DND-41 (cell line): ENCODE measurements at regions not wholly inside any gene's neighbourhood (a gene's known extent, or its start where the extent isn't known, plus 50 kb on each side); places are given as distances from the start of the nearest gene placed in this dataset.

Source experiments
- ATAC-seq: fragments of 200-7000 bp; cut with Tn5 transposase; 3 replicates; pipeline ENCODE4 v1.9.1; 2021; ENCODE audit warnings: low read depth; ENCODE audit not compliant: insufficient read depth
- DNase-seq: peaks from one replicate; pipeline ENCODE4 v3.0.0-alpha.2; 2020
- H2AFZ ChIP-seq: 2 replicates; pipeline ENCODE4 v1.6.0; 2012; ENCODE audit warnings: low read depth, low read length
- H3K27ac ChIP-seq: 2 replicates; pipeline ENCODE4 v1.5.1; 2012; ENCODE audit warnings: low read length, inconsistent platforms
- H3K27me3 ChIP-seq: fragments of 200-600 bp; sonication (generic); 2 replicates; pipeline ENCODE4 v1.6.0; 2012; ENCODE audit warnings: low read length, mild to moderate bottlenecking, inconsistent platforms; ENCODE audit not compliant: insufficient read depth, poor library complexity
- H3K36me3 ChIP-seq: 2 replicates; pipeline ENCODE4 v1.5.1; 2012; ENCODE audit warnings: low read length, inconsistent platforms; ENCODE audit not compliant: insufficient read depth
- H3K4me1 ChIP-seq: 2 replicates; pipeline ENCODE4 v1.5.1; 2012; ENCODE audit warnings: mild to moderate bottlenecking, low read length; ENCODE audit not compliant: insufficient read depth
- H3K4me2 ChIP-seq: 2 replicates; pipeline ENCODE4 v1.6.0; 2012; ENCODE audit warnings: mild to moderate bottlenecking, moderate library complexity, low read length, inconsistent platforms; ENCODE audit not compliant: insufficient read depth
- H3K4me3 ChIP-seq, 2 experiments: fragments of 200-600 bp in 1 of 2; shearing (Covaris generic) in 1 of 2; 2 replicates each; pipeline ENCODE4 v1.5.1; 2012 to 2016; ENCODE audit warnings: inconsistent platforms in 2 of 2, low read length in 2 of 2, mild to moderate bottlenecking in 2 of 2, low read depth in 1 of 2, moderate library complexity in 1 of 2
- H3K79me2 ChIP-seq: 2 replicates; pipeline ENCODE4 v1.6.0; 2012; ENCODE audit warnings: low read length, inconsistent platforms; ENCODE audit not compliant: insufficient read depth
- H3K9ac ChIP-seq: 2 replicates; pipeline ENCODE4 v1.6.0; 2012; ENCODE audit warnings: low read depth, mild to moderate bottlenecking, inconsistent platforms, low read length, moderate library complexity
- H3K9me3 ChIP-seq: 2 replicates; pipeline ENCODE4 v1.5.1; 2012; ENCODE audit warnings: low read length, moderate library complexity, mild to moderate bottlenecking, inconsistent platforms; ENCODE audit not compliant: insufficient read depth, severe bottlenecking
- H4K20me1 ChIP-seq: 2 replicates; pipeline ENCODE4 v1.6.0; 2012; ENCODE audit warnings: low read length; ENCODE audit not compliant: insufficient read depth
- EZH2 ChIP-seq: IDR thresholded peaks from 3 replicates; pipeline ENCODE4 v1.6.1; 2012; ENCODE audit warnings: borderline replicate concordance, low read depth, mild to moderate bottlenecking, moderate library complexity, low read length, inconsistent platforms; ENCODE audit not compliant: severe bottlenecking
- TF ChIP-seq, protein P1 (sequence below): IDR thresholded peaks from 2 replicates; pipeline ENCODE4 v1.5.1; 2012; ENCODE audit warnings: borderline replicate concordance, low read length, moderate library complexity, mild to moderate bottlenecking; ENCODE audit not compliant: poor library complexity, severe bottlenecking; ENCODE audit errors: extremely low read depth

DNA sequence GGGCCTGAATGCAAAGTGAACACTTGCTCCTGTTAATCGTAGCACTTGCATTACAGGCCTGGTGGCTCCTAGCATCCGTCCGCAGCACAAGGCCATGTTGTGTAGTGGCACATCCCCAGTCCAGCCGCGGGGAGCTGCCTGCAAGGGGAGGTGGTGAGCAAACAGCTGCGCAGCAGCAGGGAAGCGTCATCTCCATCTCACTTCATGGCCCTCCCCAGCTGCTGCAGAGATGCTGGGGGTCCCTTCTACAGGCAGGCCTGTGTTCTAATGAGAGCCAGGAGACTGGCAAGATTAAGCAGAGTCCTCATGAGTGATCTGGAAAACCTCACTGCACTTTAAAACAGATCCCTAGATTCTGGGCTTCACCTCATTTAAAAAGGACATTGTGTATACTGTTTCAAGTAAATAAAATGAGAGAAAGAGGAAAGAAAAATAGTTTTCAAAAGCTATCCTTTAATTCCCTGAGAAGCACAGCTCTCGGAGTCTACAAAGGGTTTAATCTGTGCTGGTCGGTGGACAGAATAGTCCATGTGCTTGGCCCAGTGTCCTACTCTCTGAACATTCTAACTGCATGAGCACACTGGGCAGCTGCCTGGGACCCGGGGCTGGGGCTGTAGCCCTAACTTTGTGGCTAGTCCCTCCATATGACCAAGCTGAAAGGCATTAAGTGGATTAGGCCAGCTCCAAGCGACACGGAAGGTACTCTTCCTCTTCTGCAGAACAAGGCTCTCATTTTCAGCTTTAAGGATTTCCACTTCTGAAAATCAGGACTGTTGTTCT, 125.8 kb downstream of the LY86 start:
- no peaks in the 10 kb centered on the region for H4K20me1 ChIP-seq
- ATAC-seq, result no peak
- H3K9me3 ChIP-seq, result no peaks in the 10 kb centered on the region
- no peaks in the 10 kb centered on the region for H3K79me2 ChIP-seq
- no peaks in the 10 kb centered on the region for H3K27me3 ChIP-seq
- H3K27ac ChIP-seq, result peak overlapping the region; percentile 91
- peak; percentile 45 for DNase-seq
- no peaks in the 10 kb centered on the region for H3K36me3 ChIP-seq
- peak overlapping the region; percentile 58 for H3K4me2 ChIP-seq
- peak overlapping the region; percentile 55 for H3K9ac ChIP-seq
- peaks cover 77% of the 10 kb centered on the region for H3K4me1 ChIP-seq
- 0 out of 4 replicates have a peak overlapping the region, but pooled peaks of 1 of the 2 experiments have one; percentile 5 for H3K4me3 ChIP-seq
- peak overlapping the region; percentile 43; the same call in 1 of the 2 replicates for H2AFZ ChIP-seq
- TF ChIP-seq, protein P1, sequence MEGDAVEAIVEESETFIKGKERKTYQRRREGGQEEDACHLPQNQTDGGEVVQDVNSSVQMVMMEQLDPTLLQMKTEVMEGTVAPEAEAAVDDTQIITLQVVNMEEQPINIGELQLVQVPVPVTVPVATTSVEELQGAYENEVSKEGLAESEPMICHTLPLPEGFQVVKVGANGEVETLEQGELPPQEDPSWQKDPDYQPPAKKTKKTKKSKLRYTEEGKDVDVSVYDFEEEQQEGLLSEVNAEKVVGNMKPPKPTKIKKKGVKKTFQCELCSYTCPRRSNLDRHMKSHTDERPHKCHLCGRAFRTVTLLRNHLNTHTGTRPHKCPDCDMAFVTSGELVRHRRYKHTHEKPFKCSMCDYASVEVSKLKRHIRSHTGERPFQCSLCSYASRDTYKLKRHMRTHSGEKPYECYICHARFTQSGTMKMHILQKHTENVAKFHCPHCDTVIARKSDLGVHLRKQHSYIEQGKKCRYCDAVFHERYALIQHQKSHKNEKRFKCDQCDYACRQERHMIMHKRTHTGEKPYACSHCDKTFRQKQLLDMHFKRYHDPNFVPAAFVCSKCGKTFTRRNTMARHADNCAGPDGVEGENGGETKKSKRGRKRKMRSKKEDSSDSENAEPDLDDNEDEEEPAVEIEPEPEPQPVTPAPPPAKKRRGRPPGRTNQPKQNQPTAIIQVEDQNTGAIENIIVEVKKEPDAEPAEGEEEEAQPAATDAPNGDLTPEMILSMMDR, result no peak
- TF ChIP-seq EZH2, result no peak

DNA sequence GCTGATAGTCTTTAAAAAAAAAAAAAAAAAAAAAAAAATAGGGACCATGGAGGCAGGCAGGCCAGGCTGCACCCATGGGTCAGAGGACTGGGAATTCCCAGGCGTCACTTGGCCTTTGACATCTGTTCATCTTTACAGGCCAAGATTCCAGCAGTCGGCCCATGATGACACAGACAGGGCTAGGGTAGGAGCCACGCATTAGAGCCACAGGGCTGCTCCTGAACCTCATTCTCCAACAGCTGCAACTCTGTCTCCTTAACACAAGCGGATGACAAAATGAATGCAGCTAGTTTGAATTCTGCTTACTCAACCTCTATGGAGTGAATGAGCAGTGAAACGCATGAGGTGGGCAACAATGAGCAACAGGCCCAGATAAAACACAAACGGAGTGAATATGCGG, 126.4 kb downstream of the LY86 start:
- H3K4me2 ChIP-seq, result no peak overlapping the region

DNA sequence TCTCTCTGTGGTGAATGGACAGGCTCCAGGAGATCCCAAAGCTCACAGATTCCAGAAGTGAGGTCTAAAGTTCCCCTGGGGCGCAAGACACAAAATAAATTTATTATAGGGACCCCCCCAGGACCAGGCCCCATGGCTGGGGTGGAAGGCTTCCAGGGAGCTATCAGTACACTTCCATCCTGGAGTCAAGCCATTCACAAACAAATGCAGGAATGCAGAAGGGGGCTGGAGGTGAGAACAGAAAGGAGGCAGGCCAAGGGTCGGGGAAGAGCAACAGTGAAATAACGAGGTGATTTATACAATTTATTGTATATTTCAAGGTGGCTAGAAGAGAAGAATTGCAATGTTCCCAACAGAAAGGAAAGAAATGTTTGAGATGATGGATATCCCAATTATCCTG, 126.9 kb downstream of the LY86 start:
- TF ChIP-seq EZH2, result no peak
- TF ChIP-seq, protein P1, result no peak
- H4K20me1 ChIP-seq, result no peaks in the 10 kb centered on the region
- H3K79me2 ChIP-seq, result no peaks in the 10 kb centered on the region
- H3K9ac ChIP-seq, result no peak overlapping the region
- H3K9me3 ChIP-seq, result no peaks in the 10 kb centered on the region
- ATAC-seq (no peak), DNase-seq (no peak)
- H3K4me2 ChIP-seq, result no peak overlapping the region
- H3K27me3 ChIP-seq, result no peaks in the 10 kb centered on the region
- peaks cover 76% of the 10 kb centered on the region for H3K4me1 ChIP-seq
- H3K4me3 ChIP-seq, result no peak overlapping the region
- no peaks in the 10 kb centered on the region for H3K36me3 ChIP-seq
- no peak overlapping the region for H2AFZ ChIP-seq
- peak overlapping the region; percentile 91 for H3K27ac ChIP-seq

More for the DNA sequence above, 126.4 kb downstream of the LY86 start:
- ATAC-seq (no peak), DNase-seq (no peak)
- H2AFZ ChIP-seq, result no peak overlapping the region
- H3K79me2 ChIP-seq, result no peaks in the 10 kb centered on the region
- TF ChIP-seq, protein P1, result no peak
- no peak for TF ChIP-seq EZH2
- no peaks in the 10 kb centered on the region for H3K9me3 ChIP-seq
- no peak overlapping the region for H3K4me3 ChIP-seq
- H4K20me1 ChIP-seq, result no peaks in the 10 kb centered on the region
- peak overlapping the region; percentile 91 for H3K27ac ChIP-seq
- H3K9ac ChIP-seq, result no peak overlapping the region
- H3K4me1 ChIP-seq, result peaks cover 77% of the 10 kb centered on the region
- H3K36me3 ChIP-seq, result no peaks in the 10 kb centered on the region
- no peaks in the 10 kb centered on the region for H3K27me3 ChIP-seq
